Breast epithelium (tissue), 3 donors: ENCODE measurements at regions not wholly inside any gene's neighbourhood (a gene's known extent, or its start where the extent isn't known, plus 50 kb on each side); places are given as distances from the start of the nearest gene placed in this dataset.

Experiments
- CTCF ChIP-seq, 3 donors: fragments of 450-650 bp; IDR thresholded peaks; one replicate each; pipeline ENCODE4 v1.5.1; 2016 to 2017; ENCODE audit warnings: antibody characterized with exemption in 3 of 3, mild to moderate bottlenecking in 3 of 3, moderate library complexity in 3 of 3
- POLR2A ChIP-seq: fragments of 450-650 bp; IDR thresholded peaks from one replicate; pipeline ENCODE4 v1.6.1; 2016; ENCODE audit warnings: antibody characterized with exemption, mild to moderate bottlenecking, moderate library complexity
- POLR2AphosphoS5 ChIP-seq, 3 donors: sonication (generic); formaldehyde crosslinking; IDR thresholded peaks; one replicate each; pipeline ENCODE4 v1.6.1; 2017; ENCODE audit warnings: antibody characterized with exemption in 3 of 3

GRCh38 chr3:35524856-35525255 lies 114.5 kb upstream of the ARPP21 start:
- TF ChIP-seq CTCF (IDR thresholded peaks at IDR 0.05), result no peak
- TF ChIP-seq POLR2A, result no peak
- TF ChIP-seq POLR2AphosphoS5 (IDR thresholded peaks at IDR 0.05), result no peak
